Liver (tissue), 8 donors: ENCODE measurements at regions not wholly inside any gene's neighbourhood (a gene's known extent, or its start where the extent isn't known, plus 50 kb on each side); places are given as distances from the start of the nearest gene placed in this dataset.

Experiments
- DNase-seq: peaks from one replicate; pipeline ENCODE4 v3.0.0-alpha.2; 2017; ENCODE audit warnings: low spot score
- H3K27ac ChIP-seq, 2 donors: one replicate each; pipeline ENCODE4 v1.7.0; 2013; ENCODE audit warnings: inconsistent platforms in 2 of 2, low read length in 2 of 2, control low read depth in 1 of 2, low read depth in 1 of 2, mild to moderate bottlenecking in 1 of 2
- H3K27me3 ChIP-seq, 4 donors: one replicate each; pipeline versions ENCODE4 v1.6.1 to v1.7.0; 2013; ENCODE audit warnings: low read length in 3 of 4, inconsistent platforms in 1 of 4, mild to moderate bottlenecking in 1 of 4, moderate library complexity in 1 of 4; ENCODE audit not compliant: control insufficient read depth in 4 of 4, insufficient read depth in 4 of 4
- H3K36me3 ChIP-seq, 4 donors: one replicate each; pipeline versions ENCODE4 v1.6.1 to v1.7.0; 2013; ENCODE audit warnings: low read length in 3 of 4, mild to moderate bottlenecking in 3 of 4, low read depth in 1 of 4, moderate library complexity in 1 of 4; ENCODE audit not compliant: control insufficient read depth in 4 of 4, insufficient read depth in 3 of 4
- H3K4me1 ChIP-seq, 4 donors: one replicate each; pipeline versions ENCODE4 v1.6.1 to v1.7.0; 2013; ENCODE audit warnings: low read length in 3 of 4, mild to moderate bottlenecking in 3 of 4, moderate library complexity in 1 of 4; ENCODE audit not compliant: control insufficient read depth in 4 of 4, insufficient read depth in 4 of 4
- H3K4me3 ChIP-seq, 3 donors: one replicate each; pipeline versions ENCODE4 v1.6.1 to v1.7.0; 2013; ENCODE audit warnings: low read length in 3 of 3, control low read depth in 1 of 3, low read depth in 1 of 3, mild to moderate bottlenecking in 1 of 3
- H3K9ac ChIP-seq, 2 donors: one replicate each; pipeline ENCODE4 v1.7.0; 2013; ENCODE audit warnings: low read length in 2 of 2, mild to moderate bottlenecking in 2 of 2, moderate library complexity in 2 of 2, control low read depth in 1 of 2, low read depth in 1 of 2
- H3K9me3 ChIP-seq, 4 donors: one replicate each; pipeline versions ENCODE4 v1.6.1 to v1.7.0; 2013; ENCODE audit warnings: low read length in 3 of 4; ENCODE audit not compliant: control insufficient read depth in 4 of 4
- ATF3 ChIP-seq: IDR thresholded peaks from 2 replicates; pipeline ENCODE4 v1.6.1; 2016; ENCODE audit warnings: antibody characterized with exemption
- CTCF ChIP-seq: fragments of 150-350 bp; IDR thresholded peaks from 2 replicates; pipeline ENCODE4 v1.5.1; 2017; ENCODE audit warnings: improper control_type of control experiment, low read depth, low read length; ENCODE audit not compliant: missing input control
- EGR1 ChIP-seq, 2 donors: IDR thresholded peaks; 2 replicates each; pipeline ENCODE4 v1.6.1; 2016 to 2018; ENCODE audit warnings: antibody characterized with exemption in 2 of 2, low read depth in 2 of 2
- FOXA1 ChIP-seq: IDR thresholded peaks from 2 replicates; pipeline ENCODE4 v1.6.1; 2016; ENCODE audit warnings: antibody characterized with exemption
- FOXA2 ChIP-seq: IDR thresholded peaks from 2 replicates; pipeline ENCODE4 v1.6.1; 2016; ENCODE audit warnings: antibody characterized with exemption
- GABPA ChIP-seq, 2 donors: IDR thresholded peaks in 1 of 2; conservative IDR thresholded peaks in 1 of 2; 2 replicates each; pipeline ENCODE4 v1.6.1; 2016; ENCODE audit warnings: antibody characterized with exemption in 2 of 2, mild to moderate bottlenecking in 1 of 2, moderate library complexity in 1 of 2
- HNF4A ChIP-seq, 2 donors: conservative IDR thresholded peaks; 2 replicates each; pipeline ENCODE4 v1.6.1; 2016; ENCODE audit warnings: antibody characterized with exemption in 2 of 2, mild to moderate bottlenecking in 2 of 2
- HNF4G ChIP-seq: IDR thresholded peaks from 2 replicates; pipeline ENCODE4 v1.6.1; 2016; ENCODE audit warnings: antibody characterized with exemption
- JUND ChIP-seq, 2 donors: IDR thresholded peaks; 2 replicates each; pipeline ENCODE4 v1.6.1; 2016; ENCODE audit warnings: antibody characterized with exemption in 2 of 2
- NR2F2 ChIP-seq: IDR thresholded peaks from 2 replicates; pipeline ENCODE4 v1.6.1; 2016; ENCODE audit warnings: antibody characterized with exemption
- RAD21 ChIP-seq, 2 donors: IDR thresholded peaks; 2 replicates each; pipeline ENCODE4 v1.6.1; 2016; ENCODE audit warnings: antibody characterized with exemption in 2 of 2, mild to moderate bottlenecking in 2 of 2
- REST ChIP-seq: IDR thresholded peaks from 2 replicates; pipeline ENCODE4 v1.6.1; 2016; ENCODE audit warnings: antibody characterized with exemption, mild to moderate bottlenecking
- RXRA ChIP-seq, 2 donors: IDR thresholded peaks; 2 replicates each; pipeline ENCODE4 v1.6.1; 2017 to 2018; ENCODE audit warnings: antibody characterized with exemption in 2 of 2, mild to moderate bottlenecking in 1 of 2
- SP1 ChIP-seq: IDR thresholded peaks from 2 replicates; pipeline ENCODE4 v1.6.1; 2018; ENCODE audit warnings: antibody characterized with exemption, mild to moderate bottlenecking
- TAF1 ChIP-seq: conservative IDR thresholded peaks from 2 replicates; pipeline ENCODE4 v1.6.1; 2016; ENCODE audit warnings: antibody characterized with exemption, mild to moderate bottlenecking
- YY1 ChIP-seq: IDR thresholded peaks from 2 replicates; pipeline ENCODE4 v1.6.1; 2016; ENCODE audit warnings: antibody characterized with exemption, mild to moderate bottlenecking
- WGBS: extraction: QIAGEN DNeasy Blood & Tissue Kit; methylation state at CpG from one replicate; pipeline ENCODE4 v1.1.7; 2013; 5-methylcytosine and 5-hydroxymethylcytosine counted together
- TF ChIP-seq, protein P1 (sequence below): IDR thresholded peaks from 2 replicates; pipeline ENCODE4 v1.6.1; 2016; ENCODE audit warnings: antibody characterized with exemption
- donor health status: healthy.
- donor health status: healthy.
- donor health status: healthy.
- donor health status: healthy.
- donor health status: healthy.

- H3K9ac ChIP-seq, result no peak overlapping the region
- H3K9me3 ChIP-seq, result no peaks in the 10 kb centered on the region
- 76% methylated on average over 9 of the region's 9 CpGs for WGBS
- H3K27ac ChIP-seq, result no peak overlapping the region
- peaks cover 0 to 13% (median 0%) of the 10 kb centered on the region in 4 donors for H3K27me3 ChIP-seq
- H3K36me3 ChIP-seq, result no peaks in the 10 kb centered on the region
- no peak for DNase-seq
- no peak overlapping the region for H3K4me3 ChIP-seq
- no peaks in the 10 kb centered on the region for H3K4me1 ChIP-seq
- TF ChIP-seq HNF4A (conservative IDR thresholded peaks at IDR 0.05), result no peak
- TF ChIP-seq JUND (IDR thresholded peaks at IDR 0.05), result no peak
- no peak for TF ChIP-seq TAF1
- no peak for TF ChIP-seq EGR1 (IDR thresholded peaks at IDR 0.05; ENCODE audit: low read depth in 2 of 2)
- TF ChIP-seq GABPA (IDR thresholded peaks at IDR 0.05 in 1 of 2, conservative IDR thresholded peaks at IDR 0.05 in 1 of 2), result no peak
- TF ChIP-seq, protein P1, sequence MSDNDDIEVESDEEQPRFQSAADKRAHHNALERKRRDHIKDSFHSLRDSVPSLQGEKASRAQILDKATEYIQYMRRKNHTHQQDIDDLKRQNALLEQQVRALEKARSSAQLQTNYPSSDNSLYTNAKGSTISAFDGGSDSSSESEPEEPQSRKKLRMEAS, result no peak
- no peak for TF ChIP-seq REST
- no peak for TF ChIP-seq SP1
- TF ChIP-seq RAD21 (IDR thresholded peaks at IDR 0.05), result no peak
- TF ChIP-seq FOXA2, result no peak
- no peak for TF ChIP-seq HNF4G
- TF ChIP-seq RXRA (IDR thresholded peaks at IDR 0.05), result no peak
- no peak for TF ChIP-seq YY1
- no peak for TF ChIP-seq FOXA1
- no peak for TF ChIP-seq CTCF
- no peak for TF ChIP-seq ATF3
- no peak for TF ChIP-seq NR2F2
Observed at GRCh38 chr2:217162533-217162932, 302.7 kb upstream of the TNP1 start.

DNA sequence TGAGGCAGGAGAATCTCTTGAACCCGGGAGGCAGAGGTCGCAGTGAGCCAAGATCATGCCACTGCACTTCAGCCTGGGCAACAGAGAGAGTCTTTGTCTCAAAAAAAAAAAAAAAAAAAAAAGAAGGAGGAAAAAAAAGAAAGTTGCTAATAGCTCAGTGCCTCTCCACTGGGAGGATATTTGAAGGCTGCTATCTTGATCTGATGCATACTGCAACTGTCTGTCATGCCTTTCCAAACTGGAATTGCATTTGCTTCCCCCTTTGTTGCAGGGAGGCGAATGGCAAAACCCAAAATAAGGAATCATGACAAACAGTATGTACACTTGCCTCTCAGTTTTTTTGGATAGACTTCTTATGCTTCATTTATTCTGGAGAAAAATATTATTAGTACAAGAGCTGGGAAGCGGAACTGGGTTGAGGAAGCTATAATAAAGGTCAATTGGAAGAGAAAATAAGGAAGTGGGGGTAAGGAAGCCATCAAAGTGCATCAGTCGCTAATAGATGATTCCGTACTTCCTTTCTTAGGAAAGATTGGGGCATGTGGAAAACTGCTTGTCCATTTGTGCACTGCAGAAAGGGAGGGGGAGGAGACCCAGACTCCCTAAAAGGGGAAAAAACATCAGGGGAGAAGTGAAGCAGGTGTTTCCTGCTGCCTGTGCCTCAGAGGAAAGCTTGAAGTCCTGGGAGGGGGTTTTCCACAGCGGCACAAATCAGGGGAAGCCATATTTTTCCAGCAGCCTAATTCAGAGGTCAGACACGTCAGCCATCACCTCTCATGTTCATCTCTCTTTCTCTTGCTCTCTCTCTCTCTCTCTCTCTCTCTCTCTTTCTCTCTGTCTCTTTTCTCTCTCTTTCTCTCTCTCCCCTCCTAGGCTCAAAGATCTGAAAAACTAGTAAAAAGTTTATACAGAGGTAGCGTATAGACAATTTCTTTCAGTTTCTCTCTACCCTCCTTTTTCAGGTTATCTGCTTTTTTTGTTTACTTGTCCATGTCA is 301.4 kb upstream of the TNP1 start:
- Histone ChIP-seq H3K4me1 (no peaks in the 10 kb centered on the region), H3K27me3 (peaks cover 0 to 20% (median 0%) of the 10 kb centered on the region in 4 donors), H3K36me3 (no peaks in the 10 kb centered on the region), H3K9ac (no peak overlapping the region), H3K9me3 (no peaks in the 10 kb centered on the region), H3K27ac (no peak overlapping the region), H3K4me3 (no peak overlapping the region)
- 63% methylated on average over 9 of the region's 9 CpGs for WGBS
- DNase-seq, result no peak
- no peak for TF ChIP-seq HNF4A (conservative IDR thresholded peaks at IDR 0.05)
